ENCODE measurements at regions not wholly inside any gene's neighbourhood (a gene's known extent, or its start where the extent isn't known, plus 50 kb on each side); places are given as distances from the start of the nearest gene placed in this dataset.

DNA sequence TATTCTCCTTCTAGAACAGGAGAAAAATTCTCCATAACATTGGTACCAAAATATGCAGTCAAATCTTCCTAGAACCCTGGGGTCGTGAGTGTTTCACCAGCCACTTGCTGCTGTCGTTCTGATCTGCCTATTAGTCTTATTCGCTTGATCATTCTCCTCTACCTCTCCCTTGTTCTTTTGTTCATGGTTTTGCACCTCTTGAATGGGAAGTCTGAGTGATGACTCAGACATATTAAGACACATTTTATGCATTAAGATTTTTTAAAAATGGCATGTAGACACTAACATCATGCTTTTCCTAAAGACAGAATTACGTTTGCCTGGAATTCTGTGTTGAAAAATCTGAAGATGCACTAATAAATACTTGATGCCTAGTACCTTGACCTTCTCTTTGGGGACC lies 159.2 kb upstream of the LRIG3 start:
- Histone ChIP-seq H3K36me3 (no peaks in the 10 kb centered on the region), H3K4me1 (ENCODE audit: insufficient read depth) (no peaks in the 10 kb centered on the region), H3K27me3 (no peaks in the 10 kb centered on the region), H3K9me3 (no peaks in the 10 kb centered on the region), H3K4me3 (no peak overlapping the region), H3K27ac (no peak overlapping the region)
- 93 to 97% (median 95%) methylated on average over 4 of the region's 4 CpGs for WGBS, 3 donors
- TF ChIP-seq POLR2A (IDR thresholded peaks at IDR 0.05): no peak
- TF ChIP-seq EP300 (IDR thresholded peaks at IDR 0.05): no peak
- TF ChIP-seq, protein P1, sequence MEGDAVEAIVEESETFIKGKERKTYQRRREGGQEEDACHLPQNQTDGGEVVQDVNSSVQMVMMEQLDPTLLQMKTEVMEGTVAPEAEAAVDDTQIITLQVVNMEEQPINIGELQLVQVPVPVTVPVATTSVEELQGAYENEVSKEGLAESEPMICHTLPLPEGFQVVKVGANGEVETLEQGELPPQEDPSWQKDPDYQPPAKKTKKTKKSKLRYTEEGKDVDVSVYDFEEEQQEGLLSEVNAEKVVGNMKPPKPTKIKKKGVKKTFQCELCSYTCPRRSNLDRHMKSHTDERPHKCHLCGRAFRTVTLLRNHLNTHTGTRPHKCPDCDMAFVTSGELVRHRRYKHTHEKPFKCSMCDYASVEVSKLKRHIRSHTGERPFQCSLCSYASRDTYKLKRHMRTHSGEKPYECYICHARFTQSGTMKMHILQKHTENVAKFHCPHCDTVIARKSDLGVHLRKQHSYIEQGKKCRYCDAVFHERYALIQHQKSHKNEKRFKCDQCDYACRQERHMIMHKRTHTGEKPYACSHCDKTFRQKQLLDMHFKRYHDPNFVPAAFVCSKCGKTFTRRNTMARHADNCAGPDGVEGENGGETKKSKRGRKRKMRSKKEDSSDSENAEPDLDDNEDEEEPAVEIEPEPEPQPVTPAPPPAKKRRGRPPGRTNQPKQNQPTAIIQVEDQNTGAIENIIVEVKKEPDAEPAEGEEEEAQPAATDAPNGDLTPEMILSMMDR (IDR thresholded peaks at IDR 0.05): no peak
- intact Hi-C loops (cut with DNase I): no loop called here
- DNase-seq: no peak

DNA sequence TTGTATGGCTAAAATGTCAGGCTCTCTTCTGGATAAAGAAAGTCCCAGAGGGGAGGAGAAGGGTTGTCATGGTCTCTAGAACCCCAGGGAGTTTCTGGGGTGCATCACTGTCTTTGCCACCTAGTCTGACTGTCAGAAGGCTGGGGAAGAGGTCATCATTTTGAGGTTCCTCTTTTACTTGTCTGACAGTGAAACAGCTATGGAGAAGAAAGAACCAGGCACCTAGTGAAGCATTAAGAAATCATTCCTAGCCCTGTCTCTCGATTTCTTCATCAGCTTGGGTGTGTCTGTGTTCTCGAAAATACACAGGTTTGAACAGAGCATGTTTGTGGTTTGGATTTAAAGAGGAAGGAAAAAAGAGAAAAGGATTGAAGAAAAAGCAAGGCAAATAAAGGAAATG lies 158.7 kb upstream of the LRIG3 start:
- H3K4me1 ChIP-seq (ENCODE audit: insufficient read depth): no peaks in the 10 kb centered on the region
- H3K36me3 ChIP-seq: no peaks in the 10 kb centered on the region
- DNase-seq: no peak
- no peak for TF ChIP-seq EP300 (IDR thresholded peaks at IDR 0.05)
- TF ChIP-seq, protein P1 (IDR thresholded peaks at IDR 0.05): no peak
- no peak for TF ChIP-seq POLR2A (IDR thresholded peaks at IDR 0.05)
- intact Hi-C loops (cut with DNase I): no loop called here
- no peak overlapping the region for H3K4me3 ChIP-seq
- no peaks in the 10 kb centered on the region for H3K27me3 ChIP-seq
- no peak overlapping the region for H3K27ac ChIP-seq
- H3K9me3 ChIP-seq: no peaks in the 10 kb centered on the region
- WGBS, 3 donors: 88 to 94% (median 94%) methylated on average over 2 of the region's 2 CpGs

DNA sequence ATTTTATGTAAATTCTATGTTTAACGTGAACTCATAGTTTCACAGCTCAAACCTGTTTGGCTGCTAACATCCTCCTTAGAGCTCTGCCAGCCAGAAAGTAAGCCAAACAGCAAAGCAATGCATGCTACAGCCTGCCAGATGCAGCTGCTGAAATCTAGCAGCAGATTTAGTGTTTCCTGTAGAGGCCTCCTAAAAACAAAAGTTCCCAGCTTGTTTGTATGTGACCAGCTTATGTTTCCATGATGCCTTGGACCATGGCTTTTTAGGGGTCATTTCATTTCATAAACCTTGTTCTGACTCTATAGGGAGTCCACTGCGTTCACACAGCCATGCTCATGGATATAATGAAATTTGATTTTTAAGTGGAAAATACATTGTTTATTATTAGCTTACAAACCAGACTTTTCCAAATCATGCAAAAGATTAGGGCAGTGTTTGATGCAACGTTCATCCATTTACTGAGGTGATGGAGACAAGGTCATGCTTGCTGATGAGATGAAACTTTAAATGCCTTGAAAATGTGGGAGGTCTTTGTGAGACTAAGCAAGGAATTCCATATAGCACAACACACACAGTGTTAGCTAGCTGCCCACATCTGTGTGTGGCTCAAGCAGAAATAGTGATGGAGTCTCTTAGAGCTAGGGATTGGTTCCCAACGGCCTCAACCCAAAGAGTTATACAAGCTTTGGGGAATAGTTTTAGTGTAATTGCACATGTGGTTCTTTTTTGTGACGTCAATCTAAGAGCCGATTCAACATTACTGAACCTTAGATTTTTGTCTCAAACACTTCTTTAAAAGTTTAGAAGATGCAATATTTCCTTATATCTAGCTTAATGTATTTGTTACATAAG lies 157.5 kb upstream of the LRIG3 start:
- WGBS, 3 donors: 41 to 46% (median 44%) methylated on average over 6 of the region's 6 CpGs
- H3K9me3 ChIP-seq: no peaks in the 10 kb centered on the region
- no peak overlapping the region for H3K27ac ChIP-seq
- no peaks in the 10 kb centered on the region for H3K27me3 ChIP-seq
- no peak for TF ChIP-seq POLR2A (IDR thresholded peaks at IDR 0.05)
- TF ChIP-seq, protein P1 (IDR thresholded peaks at IDR 0.05): no peak
- H3K4me1 ChIP-seq (ENCODE audit: insufficient read depth): no peaks in the 10 kb centered on the region
- H3K4me3 ChIP-seq: no peak overlapping the region
- DNase-seq: peak in 1 of 5 donors; percentile 25
- no peaks in the 10 kb centered on the region for H3K36me3 ChIP-seq
- intact Hi-C loops (cut with DNase I): no loop called here

DNA sequence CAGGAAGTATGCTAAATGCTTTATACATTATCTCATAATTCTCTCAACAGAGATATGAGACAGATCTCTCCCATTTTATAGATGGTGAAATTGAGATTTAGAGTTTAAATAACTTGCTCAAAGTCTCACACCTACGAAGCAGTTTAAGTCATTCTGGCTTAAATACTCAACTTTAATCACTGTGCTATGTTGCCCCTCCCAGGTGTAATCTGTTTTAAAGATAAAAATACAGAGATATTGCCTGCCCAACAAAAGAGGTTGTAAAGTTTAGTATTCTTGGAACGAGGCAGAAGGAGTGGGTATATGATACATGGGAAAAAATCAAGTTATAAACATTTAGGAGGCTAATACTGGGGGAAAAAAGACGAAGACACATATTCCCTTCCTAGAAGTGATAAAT lies 156.8 kb upstream of the LRIG3 start:
- 58 to 63% (median 62%) methylated on average over 3 of the region's 3 CpGs for WGBS, 3 donors
- Histone ChIP-seq H3K9me3 (no peaks in the 10 kb centered on the region), H3K4me3 (no peak overlapping the region), H3K4me1 (ENCODE audit: insufficient read depth) (no peaks in the 10 kb centered on the region), H3K27me3 (no peaks in the 10 kb centered on the region), H3K36me3 (no peaks in the 10 kb centered on the region), H3K27ac (no peak overlapping the region)
- intact Hi-C loops (cut with DNase I): no loop called here
- DNase-seq: no peak
- no peak for TF ChIP-seq POLR2A (IDR thresholded peaks at IDR 0.05)
- no peak for TF ChIP-seq EP300 (IDR thresholded peaks at IDR 0.05)
- TF ChIP-seq, protein P1 (IDR thresholded peaks at IDR 0.05): no peak

All from ovary (tissue), 7 donors.